MM.1S (cell line): ENCODE measurements at regions not wholly inside any gene's neighbourhood (a gene's known extent, or its start where the extent isn't known, plus 50 kb on each side); places are given as distances from the start of the nearest gene placed in this dataset.

Source experiments
- CTCF ChIP-seq: fragments of 300-600 bp; sonication (generic); IDR thresholded peaks from 2 replicates; pipeline ENCODE4 v1.5.1; 2016; ENCODE audit warnings: antibody characterized with exemption, low read length, mixed read lengths
- EZH2 ChIP-seq: fragments of 300-600 bp; sonication (generic); optimal IDR thresholded peaks from 2 replicates; pipeline ENCODE3; 2017; ENCODE audit warnings: low read depth, mild to moderate bottlenecking, antibody characterized with exemption, low read length, mixed read lengths
- EZH2phosphoT487 ChIP-seq: fragments of 300-600 bp; sonication (generic); IDR thresholded peaks from 2 replicates; pipeline ENCODE4 v1.6.1; 2018; ENCODE audit warnings: antibody characterized with exemption, low read length

GRCh38 chr12:83945871-83946270 is 966.7 kb downstream of the SLC6A15 start:
- no peak for TF ChIP-seq CTCF
- no peak for TF ChIP-seq EZH2phosphoT487
- TF ChIP-seq EZH2, result no peak
